Activated CD4-positive, CD25-positive, alpha-beta regulatory T cell treated with anti-CD3 and anti-CD28 coated beads, Interleukin-2, amount 50 U/mL, for 72 hours (primary cell): ENCODE measurements at regions not wholly inside any gene's neighbourhood (a gene's known extent, or its start where the extent isn't known, plus 50 kb on each side); places are given as distances from the start of the nearest gene placed in this dataset.

ENCODE experiments used
- DNase-seq: peaks from one replicate; pipeline ENCODE4 v3.0.0; 2021

GRCh38 chr1:4301007-4301406, 353.4 kb upstream of the AJAP1 start:
- no peak for DNase-seq

- DNase-seq, result no peak
These were observed 351.1 kb upstream of the AJAP1 start for GRCh38 chr1:4303303-4303702.

- no peak for DNase-seq
These were observed 348.7 kb upstream of the AJAP1 start for GRCh38 chr1:4305526-4306301.

- DNase-seq, result no peak
These were observed 347.6 kb upstream of the AJAP1 start for GRCh38 chr1:4306559-4307467.

- DNase-seq, result no peak
These were observed 347.0 kb upstream of the AJAP1 start for GRCh38 chr1:4307468-4307845.

GRCh38 chr1:4307911-4308545, 346.4 kb upstream of the AJAP1 start:
- DNase-seq, result no peak

GRCh38 chr1:4308806-4309205, 345.6 kb upstream of the AJAP1 start:
- DNase-seq, result no peak

GRCh38 chr1:4309676-4310320, 344.6 kb upstream of the AJAP1 start:
- no peak for DNase-seq

- no peak for DNase-seq
These were observed 343.9 kb upstream of the AJAP1 start for GRCh38 chr1:4310396-4310923.

GRCh38 chr1:4312024-4312423, 342.4 kb upstream of the AJAP1 start:
- DNase-seq, result no peak

GRCh38 chr1:4315202-4315601, 339.2 kb upstream of the AJAP1 start:
- DNase-seq, result no peak

GRCh38 chr1:4317207-4317606, 337.2 kb upstream of the AJAP1 start:
- no peak for DNase-seq

- no peak for DNase-seq
These were observed 335.7 kb upstream of the AJAP1 start for GRCh38 chr1:4318720-4319119.

- no peak for DNase-seq
These were observed 334.9 kb upstream of the AJAP1 start for GRCh38 chr1:4319496-4319895.

- no peak for DNase-seq
These were observed 331.5 kb upstream of the AJAP1 start for GRCh38 chr1:4322881-4323280.

GRCh38 chr1:4323309-4323708, 331.1 kb upstream of the AJAP1 start:
- no peak for DNase-seq

- no peak for DNase-seq
These were observed 329.9 kb upstream of the AJAP1 start for GRCh38 chr1:4324525-4324924.

GRCh38 chr1:4327142-4327541, 327.3 kb upstream of the AJAP1 start:
- no peak for DNase-seq

- DNase-seq, result no peak
These were observed 325.9 kb upstream of the AJAP1 start for GRCh38 chr1:4328402-4329071.

GRCh38 chr1:4330805-4331766, 323.3 kb upstream of the AJAP1 start:
- DNase-seq, result no peak

GRCh38 chr1:4331767-4332163, 322.6 kb upstream of the AJAP1 start:
- DNase-seq, result no peak
